Kidney (tissue), 13 donors: ENCODE measurements at regions not wholly inside any gene's neighbourhood (a gene's known extent, or its start where the extent isn't known, plus 50 kb on each side); places are given as distances from the start of the nearest gene placed in this dataset.
A peak's percentile ranks its signal among the peaks of the same experiment; 100 is the strongest.

ENCODE experiments used
- DNase-seq, 5 donors: peaks; one replicate each; pipeline ENCODE4 v3.0.0-alpha.2; 2013 to 2020
- FAIRE-seq: peaks from 2 replicates; lab custom pipeline; 2012; peaks lifted over from hg19 to GRCh38; lab: Jason Lieb, UNC
- H3K27ac ChIP-seq, 2 donors: one replicate each; pipeline ENCODE4 v1.7.0; 2013; ENCODE audit warnings: low read depth in 2 of 2, low read length in 2 of 2, inconsistent platforms in 1 of 2
- H3K27me3 ChIP-seq: one replicate; pipeline ENCODE4 v1.7.1; 2013; ENCODE audit warnings: low read length, inconsistent platforms; ENCODE audit not compliant: control insufficient read depth, insufficient read depth
- H3K36me3 ChIP-seq, 3 donors: one replicate each; pipeline versions ENCODE4 v1.7.0 to v1.7.1; 2013; ENCODE audit warnings: low read length in 3 of 3, control low read depth in 1 of 3, inconsistent platforms in 1 of 3; ENCODE audit not compliant: insufficient read depth in 3 of 3, control insufficient read depth in 2 of 3
- H3K4me1 ChIP-seq, 3 donors: one replicate each; pipeline versions ENCODE4 v1.7.0 to v1.7.1; 2013; ENCODE audit warnings: low read length in 3 of 3, inconsistent platforms in 1 of 3, low read depth in 1 of 3; ENCODE audit not compliant: control insufficient read depth in 2 of 3, insufficient read depth in 2 of 3
- H3K4me3 ChIP-seq, 3 donors: one replicate each; pipeline versions ENCODE4 v1.7.0 to v1.8.1; 2013; ENCODE audit warnings: low read length in 3 of 3, control low read depth in 1 of 3, inconsistent platforms in 1 of 3
- H3K9ac ChIP-seq, 3 donors: one replicate each; pipeline versions ENCODE4 v1.7.0 to v1.7.1; 2013; ENCODE audit warnings: low read length in 3 of 3, control low read depth in 1 of 3, inconsistent platforms in 1 of 3
- H3K9me3 ChIP-seq, 3 donors: one replicate each; pipeline versions ENCODE4 v1.7.0 to v1.7.1; 2013; ENCODE audit warnings: low read length in 3 of 3, control low read depth in 1 of 3, inconsistent platforms in 1 of 3; ENCODE audit not compliant: control insufficient read depth in 2 of 3, insufficient read depth in 1 of 3
- CTCF ChIP-seq: IDR thresholded peaks from 3 replicates; pipeline ENCODE4 v1.5.1; 2012; ENCODE audit warnings: mild to moderate bottlenecking, moderate library complexity, borderline replicate concordance; ENCODE audit not compliant: insufficient read depth; ENCODE audit errors: extremely low read depth
- intact Hi-C: fragments of 100-400 bp; cut with DNase I; formaldehyde crosslinking; loops from one replicate; pipeline ENCODE4 v1.11.1; 2022
- donor health status: control.
- donor health status: control.
- donor health status: control.
- donor health status: control.
- donor health status: control.
- donor health status: DM: yes; HTN: yes; CAD: no.
- donor health status: Normal renal cell carcinoma (clear cell type).

GRCh38 chr13:85230691-85231093 is 568.5 kb downstream of the SLITRK6 start:
- H3K9me3 ChIP-seq, result no peaks in the 10 kb centered on the region
- no peak overlapping the region for H3K4me3 ChIP-seq
- no peak for FAIRE-seq
- no peak overlapping the region for H3K9ac ChIP-seq
- DNase-seq, result peak in 2 of 5 donors; percentile 35 to 76
- no peaks in the 10 kb centered on the region for H3K36me3 ChIP-seq
- H3K4me1 ChIP-seq, result no peaks in the 10 kb centered on the region
- H3K27ac ChIP-seq, result no peak overlapping the region
- no peak for TF ChIP-seq CTCF
- no peaks in the 10 kb centered on the region for H3K27me3 ChIP-seq
- intact Hi-C loops, result no loop called here

GRCh38 chr13:85228692-85229091 is 570.5 kb downstream of the SLITRK6 start:
- intact Hi-C loops, result no loop called here
- no peaks in the 10 kb centered on the region for H3K36me3 ChIP-seq

GRCh38 chr13:85223883-85224656 is 575.1 kb downstream of the SLITRK6 start:
- Histone ChIP-seq H3K9me3 (no peaks in the 10 kb centered on the region), H3K4me1 (no peaks in the 10 kb centered on the region), H3K27ac (no peak overlapping the region), H3K27me3 (no peaks in the 10 kb centered on the region), H3K9ac (no peak overlapping the region), H3K36me3 (no peaks in the 10 kb centered on the region), H3K4me3 (no peak overlapping the region)
- FAIRE-seq (no peak), DNase-seq (peak in 1 of 5 donors; percentile 12)
- intact Hi-C loops, result no loop called here
- TF ChIP-seq CTCF, result no peak

More at GRCh38 chr13:85228692-85229091, 570.5 kb downstream of the SLITRK6 start:
- DNase-seq, result no peak
- FAIRE-seq, result no peak
- Histone ChIP-seq H3K27me3 (no peaks in the 10 kb centered on the region), H3K27ac (no peak overlapping the region), H3K9me3 (no peaks in the 10 kb centered on the region), H3K4me3 (no peak overlapping the region), H3K4me1 (no peaks in the 10 kb centered on the region), H3K9ac (no peak overlapping the region)
- TF ChIP-seq CTCF, result no peak
